Fibroblast of mammary gland (primary cell): ENCODE measurements at regions not wholly inside any gene's neighbourhood (a gene's known extent, or its start where the extent isn't known, plus 50 kb on each side); places are given as distances from the start of the nearest gene placed in this dataset.

Source experiments
- DNase-seq: peaks from one replicate; pipeline ENCODE4 v3.0.0-alpha.2; 2010; ENCODE audit warnings: low read depth
- H3K4me3 ChIP-seq: 2 replicates; pipeline ENCODE4 v1.5.1; 2011; ENCODE audit warnings: low read depth, mild to moderate bottlenecking, low read length, moderate library complexity; ENCODE audit not compliant: control insufficient read depth
- TF ChIP-seq, protein P1 (sequence below): conservative IDR thresholded peaks from 2 replicates; pipeline ENCODE4 v1.5.1; 2011; ENCODE audit warnings: low read depth, low read length, inconsistent platforms; ENCODE audit not compliant: control insufficient read depth, insufficient read depth

DNA sequence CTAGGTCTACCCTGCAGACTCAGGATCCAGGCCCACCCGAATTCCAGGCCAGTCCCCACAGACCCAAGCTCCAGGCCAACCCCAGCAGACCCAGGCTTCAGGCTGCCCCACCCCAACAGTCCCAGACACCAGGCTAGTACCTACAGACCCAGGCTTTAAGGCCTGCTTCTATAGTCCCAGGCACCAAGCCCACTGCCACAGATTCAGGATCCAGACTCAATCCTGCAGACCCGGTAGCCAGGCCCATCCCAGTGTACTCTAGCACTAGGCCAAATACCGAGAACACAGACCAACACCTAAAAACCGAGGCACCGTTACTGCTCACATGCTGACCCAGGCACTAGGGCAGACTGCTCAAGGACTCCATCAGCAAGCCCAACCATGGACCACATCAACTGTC is 862.3 kb downstream of the UQCRFS1 start:
- H3K4me3 ChIP-seq = no peak overlapping the region
- no peak for DNase-seq
- TF ChIP-seq, protein P1, sequence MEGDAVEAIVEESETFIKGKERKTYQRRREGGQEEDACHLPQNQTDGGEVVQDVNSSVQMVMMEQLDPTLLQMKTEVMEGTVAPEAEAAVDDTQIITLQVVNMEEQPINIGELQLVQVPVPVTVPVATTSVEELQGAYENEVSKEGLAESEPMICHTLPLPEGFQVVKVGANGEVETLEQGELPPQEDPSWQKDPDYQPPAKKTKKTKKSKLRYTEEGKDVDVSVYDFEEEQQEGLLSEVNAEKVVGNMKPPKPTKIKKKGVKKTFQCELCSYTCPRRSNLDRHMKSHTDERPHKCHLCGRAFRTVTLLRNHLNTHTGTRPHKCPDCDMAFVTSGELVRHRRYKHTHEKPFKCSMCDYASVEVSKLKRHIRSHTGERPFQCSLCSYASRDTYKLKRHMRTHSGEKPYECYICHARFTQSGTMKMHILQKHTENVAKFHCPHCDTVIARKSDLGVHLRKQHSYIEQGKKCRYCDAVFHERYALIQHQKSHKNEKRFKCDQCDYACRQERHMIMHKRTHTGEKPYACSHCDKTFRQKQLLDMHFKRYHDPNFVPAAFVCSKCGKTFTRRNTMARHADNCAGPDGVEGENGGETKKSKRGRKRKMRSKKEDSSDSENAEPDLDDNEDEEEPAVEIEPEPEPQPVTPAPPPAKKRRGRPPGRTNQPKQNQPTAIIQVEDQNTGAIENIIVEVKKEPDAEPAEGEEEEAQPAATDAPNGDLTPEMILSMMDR = no peak

DNA sequence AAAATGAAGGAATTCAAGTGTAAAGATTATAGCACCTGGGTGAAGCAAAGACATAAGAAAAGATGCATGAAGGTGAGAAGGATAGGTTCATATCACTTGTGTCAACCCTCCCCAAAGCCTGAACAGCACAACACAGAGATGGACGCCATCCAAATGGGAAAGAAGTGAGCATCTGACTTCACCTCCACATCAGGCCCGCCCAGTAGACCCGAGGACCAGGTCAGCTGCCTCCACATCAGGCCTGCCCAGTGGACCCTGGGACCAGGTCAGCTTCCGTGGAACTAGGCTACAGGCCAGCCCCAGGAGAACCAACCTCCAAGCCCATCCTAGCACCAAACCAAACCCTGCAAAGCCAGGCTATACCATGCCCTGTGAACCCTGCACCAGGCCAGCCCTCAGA is 862.9 kb downstream of the UQCRFS1 start:
- DNase-seq = no peak
- H3K4me3 ChIP-seq = no peak overlapping the region
- TF ChIP-seq, protein P1 = no peak

DNA sequence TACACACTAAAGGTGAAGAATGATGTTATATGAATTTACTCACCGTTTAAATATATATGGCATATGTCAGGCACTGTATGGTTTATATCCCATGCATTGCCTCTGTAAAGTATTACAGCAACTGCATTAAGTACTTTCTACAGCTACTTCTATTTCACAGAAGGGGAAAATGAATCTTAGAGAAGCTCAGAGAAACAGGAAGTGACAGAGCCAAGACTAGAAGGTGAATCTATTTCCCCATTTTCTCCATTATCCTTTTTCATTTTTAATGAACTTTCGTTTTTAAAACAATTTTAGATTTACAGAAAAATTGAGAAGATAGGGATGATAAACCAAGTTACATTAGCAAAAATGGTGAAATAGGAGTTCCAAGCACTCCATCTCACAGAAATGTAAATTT is 863.3 kb downstream of the UQCRFS1 start:
- no peak for DNase-seq
- no peak overlapping the region for H3K4me3 ChIP-seq
- TF ChIP-seq, protein P1 = no peak

DNA sequence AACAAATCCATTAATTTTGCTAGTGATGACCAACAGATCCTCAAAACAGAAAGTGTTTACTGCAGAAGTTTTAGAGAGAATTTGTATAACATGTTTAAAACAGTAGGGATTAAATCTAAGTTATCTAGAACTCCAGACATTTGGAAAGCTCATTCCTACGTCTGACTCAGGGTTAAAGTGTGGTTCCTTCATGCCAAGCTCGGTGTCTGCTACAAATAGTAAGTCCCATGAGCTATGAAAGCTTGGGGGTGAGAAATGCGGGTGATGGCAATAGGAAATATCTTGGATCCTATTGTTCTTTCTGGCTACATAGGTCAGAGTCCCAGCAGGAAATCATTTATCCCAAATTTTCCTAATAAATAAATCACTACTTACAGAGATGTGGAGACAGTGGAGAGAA is 867.1 kb downstream of the UQCRFS1 start:
- TF ChIP-seq, protein P1 = no peak
- DNase-seq = no peak
- H3K4me3 ChIP-seq = no peak overlapping the region

DNA sequence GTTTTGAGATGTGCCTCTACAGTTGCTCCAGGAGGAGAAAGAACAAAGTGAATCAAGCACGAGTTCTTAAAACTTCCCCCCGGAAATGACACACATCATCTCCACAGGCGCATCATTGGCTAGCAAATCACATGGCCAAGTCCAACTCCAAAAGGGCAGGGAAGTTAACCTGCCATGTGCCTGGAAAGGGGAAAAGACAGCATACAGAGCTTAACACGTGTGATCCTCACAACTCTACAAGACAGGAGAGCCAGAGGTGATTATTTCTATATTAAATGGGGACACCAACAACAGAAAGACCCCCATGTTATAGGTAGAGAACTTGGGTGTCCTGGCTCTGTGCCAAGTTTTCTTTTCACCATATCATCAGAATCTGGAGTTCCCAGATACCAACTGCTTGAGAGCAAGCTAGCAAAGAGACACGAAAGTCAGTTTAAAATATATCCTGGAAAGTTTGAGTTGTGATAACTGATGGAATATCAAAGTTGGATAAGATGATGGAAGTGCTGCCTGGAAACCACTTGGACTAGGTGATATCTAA is 871.1 kb downstream of the UQCRFS1 start:
- no peak overlapping the region for H3K4me3 ChIP-seq
- no peak for DNase-seq
- TF ChIP-seq, protein P1 = no peak

DNA sequence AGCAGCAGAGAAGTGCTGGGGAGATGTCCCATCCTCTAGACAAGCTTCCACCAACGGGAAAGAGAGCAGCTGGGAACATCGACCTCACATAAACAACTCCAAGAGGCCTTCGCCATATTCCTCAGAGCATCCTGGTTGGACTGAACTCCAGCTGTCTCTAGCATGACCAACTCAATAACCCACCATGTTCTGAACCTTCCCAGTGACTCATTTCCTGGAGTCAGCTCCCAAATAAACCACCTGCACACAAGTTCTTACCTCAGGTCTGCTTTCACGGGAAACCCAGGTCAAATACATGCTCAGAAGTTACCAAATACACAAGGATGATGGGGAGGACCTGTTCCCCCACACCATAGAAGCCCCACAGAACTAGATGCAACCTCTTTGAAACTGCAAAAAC is 878.5 kb downstream of the UQCRFS1 start:
- TF ChIP-seq, protein P1 = no peak
- DNase-seq = no peak
- H3K4me3 ChIP-seq = no peak overlapping the region

DNA sequence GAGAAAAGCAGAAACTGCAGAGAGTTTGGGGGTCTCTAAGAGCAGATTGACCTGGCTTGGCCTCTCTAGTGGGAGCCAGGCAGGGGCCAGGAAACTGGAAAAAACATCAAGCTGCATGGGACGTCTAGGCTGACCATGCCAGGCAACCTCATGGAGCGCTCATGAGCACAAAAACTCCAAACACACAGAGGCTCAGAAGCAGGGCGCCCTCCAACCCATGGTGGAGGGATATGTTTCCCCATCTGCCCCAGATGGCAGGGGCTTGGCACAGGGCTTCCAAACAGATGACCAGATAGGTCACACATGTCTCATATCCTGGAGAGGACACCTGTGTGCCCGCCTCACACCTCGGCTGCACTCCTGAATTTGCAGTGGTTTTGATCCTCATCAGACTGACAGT is 879.0 kb downstream of the UQCRFS1 start:
- DNase-seq = no peak
- TF ChIP-seq, protein P1 = no peak
- H3K4me3 ChIP-seq = no peak overlapping the region
